CD4-positive, alpha-beta T cell treated with Interleukin-17A for 1 hour (primary cell): ENCODE measurements at regions not wholly inside any gene's neighbourhood (a gene's known extent, or its start where the extent isn't known, plus 50 kb on each side); places are given as distances from the start of the nearest gene placed in this dataset.

Experiments used
- DNase-seq: peaks from one replicate; pipeline ENCODE4 v3.0.0-alpha.2; 2020

- DNase-seq = no peak
These were observed 135.5 kb downstream of the TMEM26 start for GRCh38 chr10:61317706-61318105.

GRCh38 chr10:61316676-61317265, 136.4 kb downstream of the TMEM26 start:
- DNase-seq = no peak

DNA sequence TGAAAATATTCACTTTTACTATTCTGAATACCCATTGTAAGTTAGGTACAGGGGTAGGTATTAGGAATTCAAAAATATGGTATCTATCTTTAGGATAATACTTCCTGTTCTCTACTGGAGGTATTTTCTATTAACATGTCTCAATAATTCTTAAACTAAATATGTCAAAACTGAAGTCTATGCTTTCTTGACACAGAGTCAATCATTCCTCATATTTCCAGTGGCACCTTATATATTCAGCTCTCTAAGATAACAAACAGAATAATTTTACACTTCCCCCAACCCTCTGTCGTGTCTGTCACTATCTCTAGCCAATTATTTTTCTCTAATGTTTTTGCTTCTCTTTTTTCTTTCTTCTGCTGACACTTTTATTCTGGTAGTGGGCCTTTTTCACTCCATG, 138.9 kb downstream of the TMEM26 start:
- DNase-seq = no peak

DNA sequence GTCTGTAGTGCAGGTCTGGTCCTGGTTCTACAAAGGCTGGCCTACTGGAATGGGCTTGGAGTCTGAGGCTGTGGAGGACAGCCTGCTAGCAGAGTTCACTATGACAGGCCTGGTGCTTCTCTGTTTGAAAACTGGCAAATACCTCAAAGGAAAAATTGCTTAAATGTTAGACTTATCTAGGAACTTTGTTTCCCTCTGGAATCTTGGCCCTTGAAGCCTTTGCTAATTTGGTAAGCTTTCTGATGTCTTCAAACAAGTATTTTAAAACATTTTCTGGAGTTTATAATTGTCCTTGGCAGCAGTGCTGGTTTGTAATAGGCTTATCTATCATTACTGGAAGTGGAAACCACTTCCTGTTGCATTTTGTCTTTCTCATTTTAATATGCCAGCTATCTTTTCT, 139.7 kb downstream of the TMEM26 start:
- no peak for DNase-seq

- no peak for DNase-seq
These were observed 148.4 kb downstream of the TMEM26 start for GRCh38 chr10:61304746-61305145.

DNA sequence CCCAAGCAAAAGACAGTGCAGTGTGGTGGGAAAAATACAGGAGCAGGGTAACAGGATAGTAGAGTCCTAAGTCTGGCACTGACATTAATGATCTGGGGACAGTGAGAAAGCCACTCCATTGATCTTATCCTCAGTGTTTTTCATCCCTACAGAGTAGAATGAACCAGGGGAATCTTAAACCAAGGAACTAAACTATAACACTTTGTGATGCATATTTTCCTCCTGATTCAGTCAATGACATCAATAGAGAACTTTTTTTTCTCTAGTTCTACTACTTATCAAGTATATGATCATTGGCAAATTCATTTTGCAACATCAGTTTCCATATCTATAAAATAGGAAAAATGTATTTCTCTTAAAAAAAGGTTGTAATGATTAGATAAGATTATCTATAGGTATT, 151.1 kb downstream of the TMEM26 start:
- DNase-seq = no peak

DNA sequence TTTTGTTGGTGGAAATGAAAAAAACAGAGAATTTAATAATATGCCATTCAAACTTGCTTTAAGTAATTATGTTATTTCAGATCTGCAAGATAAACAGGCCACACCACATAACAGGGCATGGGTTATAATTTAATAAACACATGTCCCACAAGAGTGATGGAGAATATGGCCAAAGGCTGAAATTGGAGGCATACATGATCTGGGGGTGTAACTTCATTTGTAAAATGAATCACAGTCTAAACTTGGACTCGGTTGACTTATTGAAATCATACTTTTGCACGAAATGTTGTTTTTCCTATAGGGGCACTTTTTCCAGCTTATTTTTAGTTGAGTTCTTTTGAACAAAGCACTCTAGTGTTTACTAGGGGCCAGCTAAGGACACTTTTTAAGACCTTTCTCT, 151.6 kb downstream of the TMEM26 start:
- no peak for DNase-seq

GRCh38 chr10:61299841-61300240, 153.3 kb downstream of the TMEM26 start:
- DNase-seq = no peak

DNA sequence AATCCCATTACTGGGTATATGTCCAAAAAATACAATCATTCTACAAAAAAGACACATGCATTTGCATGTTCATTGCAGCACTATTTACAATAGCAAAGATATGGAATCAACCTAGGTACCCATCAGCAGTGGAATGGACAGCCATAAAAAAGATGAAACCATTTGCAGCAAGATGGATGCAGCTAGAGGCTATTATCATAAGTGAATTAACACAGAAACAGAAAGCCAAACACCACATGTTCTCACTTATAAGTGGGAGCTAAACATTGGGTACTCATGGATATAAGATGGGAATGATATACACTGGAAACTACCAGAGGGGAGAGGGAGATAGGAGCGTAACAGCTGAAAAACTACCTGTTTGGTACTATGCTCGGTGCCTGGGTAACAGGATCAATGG, 154.0 kb downstream of the TMEM26 start:
- no peak for DNase-seq

- DNase-seq = no peak
These were observed 155.0 kb downstream of the TMEM26 start for GRCh38 chr10:61298194-61298593.

DNA sequence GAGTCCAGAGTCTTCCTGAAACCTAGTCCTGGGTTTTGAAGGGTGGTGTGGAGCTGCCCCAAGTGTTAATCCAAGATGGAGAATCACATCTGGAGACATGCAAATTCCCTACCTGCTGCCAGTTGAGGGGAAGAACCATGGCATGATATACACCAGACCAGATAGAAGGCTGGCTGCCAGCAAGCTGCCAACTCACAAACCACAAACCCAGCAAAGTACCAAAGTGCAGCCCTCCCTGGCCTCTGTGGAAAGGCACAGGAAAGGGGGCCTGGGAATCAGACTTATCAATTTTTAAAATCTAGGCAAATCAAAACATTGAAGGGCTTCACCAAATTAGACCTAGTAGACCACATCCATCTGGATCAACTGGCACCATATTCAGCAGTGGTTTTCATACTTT, 157.0 kb downstream of the TMEM26 start:
- DNase-seq = no peak

DNA sequence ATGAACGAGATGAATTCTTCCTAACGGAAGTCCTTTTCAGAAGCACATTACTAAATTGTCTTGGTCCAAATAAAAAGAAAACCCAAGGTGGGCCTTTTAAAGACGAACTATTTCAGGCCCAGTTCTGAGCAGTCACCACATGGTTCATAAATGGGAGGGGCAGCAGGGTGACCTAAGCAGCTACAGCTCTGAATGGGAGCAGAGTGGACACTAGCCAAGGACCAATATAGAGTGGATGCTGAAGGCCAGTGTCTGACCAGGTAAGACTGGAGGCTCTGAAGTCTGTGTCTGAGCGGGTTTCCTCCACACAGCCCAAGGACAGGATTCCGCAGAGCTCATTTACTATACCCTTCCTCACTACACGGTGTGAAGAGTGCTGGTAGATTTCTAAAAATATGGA, 159.1 kb downstream of the TMEM26 start:
- no peak for DNase-seq

DNA sequence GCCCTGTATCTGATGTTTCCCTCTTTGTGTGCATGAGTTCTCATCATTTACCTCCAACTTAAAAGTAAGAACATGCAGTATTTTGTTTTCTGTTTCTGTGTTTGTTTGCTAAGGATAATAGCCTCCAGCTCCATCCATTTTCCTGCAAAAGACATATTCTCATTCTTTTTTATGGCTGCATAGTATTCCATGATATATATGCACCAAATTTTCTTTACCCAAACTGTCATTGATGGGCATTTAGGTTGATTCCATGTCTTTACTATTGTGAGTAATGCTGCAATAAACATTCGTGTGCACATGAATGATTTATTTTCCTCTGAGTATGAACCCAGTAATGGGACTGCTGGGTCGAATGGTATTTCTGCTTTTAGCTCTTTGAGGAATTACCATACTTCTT, 163.4 kb downstream of the TMEM26 start:
- DNase-seq = no peak

- DNase-seq = peak; percentile 52
These were observed 166.5 kb downstream of the TMEM26 start for GRCh38 chr10:61286686-61287085.

GRCh38 chr10:61285749-61286148, 167.4 kb downstream of the TMEM26 start:
- no peak for DNase-seq

- peak; percentile 52 for DNase-seq
These were observed 168.8 kb downstream of the TMEM26 start for GRCh38 chr10:61284222-61284890.

GRCh38 chr10:61283481-61284221, 169.5 kb downstream of the TMEM26 start:
- DNase-seq = no peak

GRCh38 chr10:61283066-61283465, 170.1 kb downstream of the TMEM26 start:
- DNase-seq = no peak

DNA sequence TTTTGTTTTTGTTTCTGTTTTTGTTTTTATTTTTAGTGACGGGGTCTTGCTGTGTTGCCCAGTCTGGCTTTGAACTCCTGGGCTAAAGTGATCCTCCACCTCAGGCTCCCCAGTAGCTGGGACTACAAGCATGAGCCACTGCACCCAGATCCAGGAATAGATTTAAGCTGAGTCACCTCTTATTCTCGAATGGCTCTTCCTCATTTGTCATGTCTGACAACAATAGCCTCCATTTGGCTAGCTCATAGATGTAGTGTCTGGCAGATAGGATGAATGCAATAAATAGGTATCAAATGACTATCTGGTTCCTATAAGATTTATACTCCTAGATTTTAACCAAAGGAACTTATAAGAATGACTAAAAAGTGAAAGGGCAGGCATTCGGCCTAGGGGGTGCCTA, 172.9 kb downstream of the TMEM26 start:
- no peak for DNase-seq

DNA sequence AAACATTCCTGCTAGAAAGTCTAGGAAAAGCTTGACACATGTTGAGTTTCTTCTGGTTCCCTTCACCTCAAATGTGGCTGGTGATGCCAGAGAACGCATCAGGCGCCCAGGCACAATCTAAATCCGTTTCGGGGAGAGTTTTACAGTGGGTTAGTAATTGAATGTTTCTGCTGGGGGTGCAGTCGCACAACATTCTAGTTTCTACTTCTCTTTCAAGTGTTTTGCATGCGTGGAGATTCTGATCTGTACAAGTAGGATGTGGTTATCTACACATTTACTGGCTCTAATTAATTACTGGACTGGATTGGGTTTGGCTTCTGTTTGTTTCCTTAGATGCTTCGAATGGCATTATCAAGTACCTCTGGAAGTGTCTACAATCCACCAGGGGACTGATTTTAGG, 173.8 kb downstream of the TMEM26 start:
- DNase-seq = no peak

DNA sequence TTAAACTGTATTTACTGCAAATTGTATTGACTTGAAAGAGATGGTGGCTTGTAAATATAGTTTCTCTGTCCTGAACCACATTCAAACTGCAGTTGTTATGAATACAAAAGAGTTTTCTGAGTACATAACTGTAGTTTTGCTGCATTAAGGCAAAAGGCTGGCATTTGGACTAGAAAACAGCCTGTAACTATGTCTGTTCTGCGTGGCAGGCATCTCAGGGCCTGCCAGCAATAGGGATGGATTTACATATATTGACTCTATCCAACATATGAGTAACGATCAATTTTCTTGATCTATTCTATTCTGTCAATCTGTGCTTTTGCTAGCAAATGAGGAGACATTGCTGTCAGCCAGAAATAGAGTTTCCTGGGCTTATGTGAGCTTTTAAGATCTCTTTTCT, 174.6 kb downstream of the TMEM26 start:
- DNase-seq = no peak

DNA sequence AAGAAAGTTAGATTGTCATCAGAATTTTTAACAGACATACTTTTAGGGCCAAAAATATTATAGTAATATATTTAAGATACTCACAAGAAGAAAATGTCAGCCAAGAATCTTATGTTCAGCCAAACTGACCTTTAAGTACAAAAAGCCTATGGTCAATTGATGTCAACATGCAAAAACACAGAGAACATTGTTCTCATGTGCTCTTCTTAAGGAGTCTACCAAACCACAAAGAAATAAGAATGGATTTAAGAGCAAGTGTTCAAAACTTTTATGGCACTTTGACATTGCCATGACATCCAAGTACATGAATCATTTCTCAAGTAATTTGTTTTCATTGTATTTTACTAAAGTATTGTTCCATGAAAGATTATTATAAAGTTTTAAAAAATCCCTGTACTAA, 180.4 kb downstream of the TMEM26 start:
- no peak for DNase-seq

GRCh38 chr10:61271127-61271780, 181.9 kb downstream of the TMEM26 start:
- DNase-seq = no peak

GRCh38 chr10:61263518-61263917, 189.7 kb downstream of the TMEM26 start:
- no peak for DNase-seq
